Kidney tubule cell (primary cell): ENCODE measurements at regions not wholly inside any gene's neighbourhood (a gene's known extent, or its start where the extent isn't known, plus 50 kb on each side); places are given as distances from the start of the nearest gene placed in this dataset.

Experiments used
- DNase-seq: peaks from one replicate; pipeline ENCODE4 v3.0.0-alpha.2; 2018; ENCODE audit warnings: low spot score

- no peak for DNase-seq
Measured at GRCh38 chr18:31247574-31248199, 70.3 kb upstream of the DSG1 start.

GRCh38 chr18:31248783-31249521 is 69.0 kb upstream of the DSG1 start:
- DNase-seq: peak; percentile 97

- DNase-seq: no peak
Measured at GRCh38 chr18:31250902-31251301, 67.1 kb upstream of the DSG1 start.

- DNase-seq: no peak
Measured at GRCh38 chr18:31252522-31252921, 65.4 kb upstream of the DSG1 start.

GRCh38 chr18:31255953-31256352 is 62.0 kb upstream of the DSG1 start:
- no peak for DNase-seq

GRCh38 chr18:31258789-31259188 is 59.2 kb upstream of the DSG1 start:
- DNase-seq: no peak

- DNase-seq: peak; percentile 42
Measured at GRCh38 chr18:31261792-31262582, 56.0 kb upstream of the DSG1 start.

GRCh38 chr18:31267823-31268481 is 50.0 kb upstream of the DSG1 start:
- DNase-seq: peak; percentile 75
